H9 (cell line): ENCODE measurements at regions not wholly inside any gene's neighbourhood (a gene's known extent, or its start where the extent isn't known, plus 50 kb on each side); places are given as distances from the start of the nearest gene placed in this dataset.

Experiments
- DNase-seq: peaks from one replicate; pipeline ENCODE4 v3.0.0-alpha.2; 2017
- H2AFZ ChIP-seq: one replicate; pipeline ENCODE4 v1.6.1; 2013; ENCODE audit warnings: mild to moderate bottlenecking, low read length, control low read depth, moderate library complexity
- H2AK5ac ChIP-seq: 2 replicates; pipeline ENCODE4 v1.6.1; 2013; ENCODE audit warnings: low read length, control low read depth, mixed read lengths; ENCODE audit not compliant: insufficient read length
- H2BK120ac ChIP-seq: one replicate; pipeline ENCODE4 v1.6.1; 2013; ENCODE audit warnings: low read depth, mild to moderate bottlenecking, low read length, control low read depth, inconsistent platforms; ENCODE audit not compliant: poor library complexity, severe bottlenecking
- H2BK12ac ChIP-seq: 2 replicates; pipeline ENCODE4 v1.6.1; 2013; ENCODE audit warnings: low read length, control low read depth, mixed read lengths, low read depth; ENCODE audit not compliant: insufficient read length
- H2BK15ac ChIP-seq: 2 replicates; pipeline ENCODE4 v1.6.1; 2013; ENCODE audit warnings: low read depth, low read length, control low read depth
- H2BK20ac ChIP-seq: one replicate; pipeline ENCODE4 v1.6.1; 2013; ENCODE audit warnings: low read depth, mild to moderate bottlenecking, low read length, control low read depth, inconsistent platforms; ENCODE audit not compliant: poor library complexity, severe bottlenecking
- H2BK5ac ChIP-seq: 2 replicates; pipeline ENCODE4 v1.6.1; 2013; ENCODE audit warnings: low read length, control low read depth, mixed read lengths; ENCODE audit not compliant: insufficient read length
- H3K14ac ChIP-seq: 2 replicates; pipeline ENCODE4 v1.6.1; 2013; ENCODE audit warnings: low read length, control low read depth; ENCODE audit not compliant: insufficient read depth
- H3K18ac ChIP-seq: 2 replicates; pipeline ENCODE4 v1.6.1; 2013; ENCODE audit warnings: low read depth, mild to moderate bottlenecking, mixed read lengths, low read length, control low read depth; ENCODE audit not compliant: insufficient read length
- H3K23ac ChIP-seq: 2 replicates; pipeline ENCODE4 v1.6.1; 2013; ENCODE audit warnings: low read length, control low read depth, mixed read lengths, low read depth; ENCODE audit not compliant: insufficient read length
- H3K23me2 ChIP-seq: 2 replicates; pipeline ENCODE4 v1.6.1; 2013; ENCODE audit warnings: low read depth, mild to moderate bottlenecking, mixed read lengths, low read length, control low read depth; ENCODE audit not compliant: insufficient read length, poor library complexity, severe bottlenecking
- H3K27ac ChIP-seq: 2 replicates; pipeline ENCODE4 v1.5.1; 2013; ENCODE audit warnings: low read length, control low read depth, mixed read lengths, low read depth; ENCODE audit not compliant: insufficient read length
- H3K27me3 ChIP-seq: 2 replicates; pipeline ENCODE4 v1.6.1; 2013; ENCODE audit warnings: low read length, control low read depth, inconsistent platforms; ENCODE audit not compliant: insufficient read depth
- H3K4ac ChIP-seq: 2 replicates; pipeline ENCODE4 v1.6.1; 2013; ENCODE audit warnings: low read depth, mild to moderate bottlenecking, control low read depth, inconsistent platforms, low read length, moderate library complexity
- H3K4me1 ChIP-seq: 2 replicates; pipeline ENCODE4 v1.6.1; 2013; ENCODE audit warnings: low read length, control low read depth, inconsistent platforms; ENCODE audit not compliant: insufficient read depth
- H3K4me2 ChIP-seq: 2 replicates; pipeline ENCODE4 v1.6.1; 2013; ENCODE audit warnings: low read length, control low read depth, mixed read lengths; ENCODE audit not compliant: insufficient read length, insufficient read depth
- H3K56ac ChIP-seq: 2 replicates; pipeline ENCODE4 v1.6.1; 2013; ENCODE audit warnings: low read depth, mild to moderate bottlenecking, mixed read lengths, low read length, control low read depth; ENCODE audit not compliant: insufficient read length
- H3K79me1 ChIP-seq: 2 replicates; pipeline ENCODE4 v1.6.1; 2013; ENCODE audit warnings: low read depth, mild to moderate bottlenecking, moderate library complexity, low read length, control low read depth, inconsistent platforms; ENCODE audit not compliant: insufficient read depth, poor library complexity, severe bottlenecking
- H3K79me2 ChIP-seq: 2 replicates; pipeline ENCODE4 v1.6.1; 2013; ENCODE audit warnings: low read length, control low read depth, inconsistent platforms; ENCODE audit not compliant: insufficient read depth
- H3K9ac ChIP-seq: 2 replicates; pipeline ENCODE4 v1.6.1; 2013; ENCODE audit warnings: low read length, control low read depth, mixed read lengths; ENCODE audit not compliant: insufficient read length; ENCODE audit errors: extremely low read depth
- H3K9me3 ChIP-seq: one replicate; pipeline ENCODE4 v1.6.1; 2013; ENCODE audit warnings: low read depth, low read length, inconsistent platforms; ENCODE audit not compliant: control insufficient read depth
- H3T11ph ChIP-seq: one replicate; pipeline ENCODE4 v1.6.1; 2013; ENCODE audit warnings: mild to moderate bottlenecking, low read length, control low read depth, inconsistent platforms
- H4K20me1 ChIP-seq: one replicate; pipeline ENCODE4 v1.6.1; 2013; ENCODE audit not compliant: control insufficient read depth, insufficient read length, insufficient read depth
- H4K5ac ChIP-seq: 2 replicates; pipeline ENCODE4 v1.6.1; 2013; ENCODE audit warnings: low read depth, mild to moderate bottlenecking, mixed read lengths, low read length, control low read depth; ENCODE audit not compliant: insufficient read length
- H4K8ac ChIP-seq: replicated peaks from 2 replicates; pipeline ENCODE4 v1.6.1; 2013; ENCODE audit warnings: low read length, control low read depth, mixed read lengths, low read depth; ENCODE audit not compliant: insufficient read length
- H4K91ac ChIP-seq: 2 replicates; pipeline ENCODE4 v1.6.1; 2013; ENCODE audit warnings: low read depth, mild to moderate bottlenecking, moderate library complexity, mixed read lengths, low read length, control low read depth; ENCODE audit not compliant: insufficient read length
- H3K27ac Mint-ChIP-seq, 3 experiments: 2 replicates in 2 of 3; 3 replicates in 1 of 3; pipeline ENCODE4 v1.8.0; 2020 to 2021; ENCODE audit warnings: mixed read lengths in 3 of 3, mild to moderate bottlenecking in 1 of 3, moderate library complexity in 1 of 3
- H3K27me3 Mint-ChIP-seq: 2 replicates; pipeline ENCODE4 v1.8.0; 2021; ENCODE audit warnings: low read depth, mild to moderate bottlenecking, moderate library complexity, mixed read lengths
- H3K36me3 Mint-ChIP-seq, 3 experiments: 2 replicates in 2 of 3; 3 replicates in 1 of 3; pipeline ENCODE4 v1.8.0; 2020 to 2021; ENCODE audit warnings: low read depth in 3 of 3, mixed read lengths in 3 of 3; ENCODE audit not compliant: insufficient read depth in 1 of 3
- H3K4me1 Mint-ChIP-seq, 2 experiments: 2 replicates each; pipeline ENCODE4 v1.8.0; 2020; ENCODE audit warnings: mixed read lengths in 2 of 2
- H3K4me3 Mint-ChIP-seq, 2 experiments: 2 replicates in 1 of 2; 3 replicates in 1 of 2; pipeline ENCODE4 v1.8.0; 2020 to 2021; ENCODE audit warnings: mild to moderate bottlenecking in 2 of 2, mixed read lengths in 2 of 2, moderate library complexity in 1 of 2
- H3K9me3 Mint-ChIP-seq, 2 experiments: 2 replicates in 1 of 2; 3 replicates in 1 of 2; pipeline ENCODE4 v1.8.0; 2020; ENCODE audit warnings: mild to moderate bottlenecking in 2 of 2, mixed read lengths in 2 of 2, moderate library complexity in 1 of 2
- CTCF ChIP-seq: fragments of 200-600 bp; sonication (generic); conservative IDR thresholded peaks from 3 replicates; pipeline ENCODE4 v1.8.0; 2021; ENCODE audit warnings: antibody characterized with exemption, mild to moderate bottlenecking
- WGBS: extraction: QIAGEN DNeasy Blood & Tissue Kit; methylation state at CpG from one replicate; pipeline ENCODE4 v1.1.7; 2013; ENCODE audit warnings: missing lambda C conversion rate, low lambda C conversion rate, mixed read lengths; ENCODE audit not compliant: insufficient read length; ENCODE audit errors: extremely low coverage; 5-methylcytosine and 5-hydroxymethylcytosine counted together

GRCh38 chr9:73773896-73774295 lies 622.2 kb downstream of the ANXA1 start:
- Histone ChIP-seq H2BK12ac (no peak overlapping the region), H3K23ac (no peak overlapping the region), H3K9me3 (no peaks in the 10 kb centered on the region), H2BK15ac (no peak overlapping the region), H3K4me2 (no peak overlapping the region), H4K91ac (no peak overlapping the region), H2BK120ac (no peak overlapping the region), H3K4ac (no peak overlapping the region), H3K79me1 (no peaks in the 10 kb centered on the region), H2BK20ac (no peak overlapping the region), H2AK5ac (no peak overlapping the region), H3K79me2 (no peaks in the 10 kb centered on the region), H4K20me1 (no peaks in the 10 kb centered on the region), H3K14ac (no peak overlapping the region), H3K9ac (no peak overlapping the region), H2BK5ac (no peak overlapping the region), H4K5ac (no peak overlapping the region), H4K8ac (no peak overlapping the region), H3K18ac (no peak overlapping the region), H3K27ac (no peak overlapping the region), H3K56ac (no peak overlapping the region), H3K27me3 (no peaks in the 10 kb centered on the region), H3K4me1 (no peaks in the 10 kb centered on the region), H2AFZ (no peak overlapping the region), H3T11ph (no peak overlapping the region), H3K23me2 (no peaks in the 10 kb centered on the region)
- H3K27ac Mint-ChIP-seq, result no peak overlapping the region
- WGBS, result no CpG with 5 or more reads among the region's 1 CpG
- H3K9me3 Mint-ChIP-seq, result no peaks in the 10 kb centered on the region; a peak in 1 of 5 replicates
- no peak for DNase-seq
- H3K4me1 Mint-ChIP-seq, result no peaks in the 10 kb centered on the region
- no peaks in the 10 kb centered on the region for H3K36me3 Mint-ChIP-seq
- TF ChIP-seq CTCF, result no peak
- no peak overlapping the region for H3K4me3 Mint-ChIP-seq
- H3K27me3 Mint-ChIP-seq, result no peaks in the 10 kb centered on the region
